ENCODE measurements at regions not wholly inside any gene's neighbourhood (a gene's known extent, or its start where the extent isn't known, plus 50 kb on each side); places are given as distances from the start of the nearest gene placed in this dataset.

DNA sequence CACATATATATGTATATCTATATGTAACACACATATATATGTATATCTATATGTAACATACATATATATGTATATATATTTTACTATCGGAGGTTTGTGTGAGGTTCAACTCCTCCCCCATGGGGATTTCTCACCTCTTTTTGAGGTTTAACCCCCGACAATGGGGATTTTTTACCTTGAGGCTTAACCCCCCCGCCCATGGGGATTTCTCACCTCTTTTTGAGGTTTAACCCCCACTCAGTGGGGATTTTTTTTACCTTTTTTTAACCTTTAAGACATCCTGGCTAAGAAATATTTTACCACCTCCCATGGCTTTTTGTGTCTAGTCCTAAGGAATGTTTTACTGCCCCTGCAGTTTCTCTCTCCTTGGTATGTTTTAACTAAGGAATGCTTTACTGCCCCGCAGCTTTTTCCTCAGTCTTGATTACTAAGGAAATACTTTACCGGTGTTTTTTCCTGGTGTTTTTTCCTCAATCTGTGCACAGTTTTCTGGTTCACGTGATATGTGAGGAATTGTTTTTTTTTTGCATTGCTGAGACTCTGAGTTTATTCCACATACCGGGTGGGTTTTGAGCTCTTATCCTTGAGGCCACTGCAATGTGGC lies 185.2 kb downstream of the KLF13 start:
- Mint-ChIP-seq H3K36me3 (ENCODE audit: unreplicated experiment) (no peaks in the 10 kb centered on the region), H3K27ac (ENCODE audit: unreplicated experiment) (no peak overlapping the region), H3K4me3 (ENCODE audit: unreplicated experiment) (no peak overlapping the region), H3K9me3 (ENCODE audit: unreplicated experiment) (no peaks in the 10 kb centered on the region), H3K4me1 (ENCODE audit: unreplicated experiment) (no peaks in the 10 kb centered on the region), H3K27me3 (ENCODE audit: unreplicated experiment) (peaks cover 23% of the 10 kb centered on the region)
- DNase-seq (ENCODE audit: extremely low spot score, unreplicated experiment) = no peak
- TF ChIP-seq, protein P1, sequence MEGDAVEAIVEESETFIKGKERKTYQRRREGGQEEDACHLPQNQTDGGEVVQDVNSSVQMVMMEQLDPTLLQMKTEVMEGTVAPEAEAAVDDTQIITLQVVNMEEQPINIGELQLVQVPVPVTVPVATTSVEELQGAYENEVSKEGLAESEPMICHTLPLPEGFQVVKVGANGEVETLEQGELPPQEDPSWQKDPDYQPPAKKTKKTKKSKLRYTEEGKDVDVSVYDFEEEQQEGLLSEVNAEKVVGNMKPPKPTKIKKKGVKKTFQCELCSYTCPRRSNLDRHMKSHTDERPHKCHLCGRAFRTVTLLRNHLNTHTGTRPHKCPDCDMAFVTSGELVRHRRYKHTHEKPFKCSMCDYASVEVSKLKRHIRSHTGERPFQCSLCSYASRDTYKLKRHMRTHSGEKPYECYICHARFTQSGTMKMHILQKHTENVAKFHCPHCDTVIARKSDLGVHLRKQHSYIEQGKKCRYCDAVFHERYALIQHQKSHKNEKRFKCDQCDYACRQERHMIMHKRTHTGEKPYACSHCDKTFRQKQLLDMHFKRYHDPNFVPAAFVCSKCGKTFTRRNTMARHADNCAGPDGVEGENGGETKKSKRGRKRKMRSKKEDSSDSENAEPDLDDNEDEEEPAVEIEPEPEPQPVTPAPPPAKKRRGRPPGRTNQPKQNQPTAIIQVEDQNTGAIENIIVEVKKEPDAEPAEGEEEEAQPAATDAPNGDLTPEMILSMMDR (IDR thresholded peaks at IDR 0.05) = no peak

DNA sequence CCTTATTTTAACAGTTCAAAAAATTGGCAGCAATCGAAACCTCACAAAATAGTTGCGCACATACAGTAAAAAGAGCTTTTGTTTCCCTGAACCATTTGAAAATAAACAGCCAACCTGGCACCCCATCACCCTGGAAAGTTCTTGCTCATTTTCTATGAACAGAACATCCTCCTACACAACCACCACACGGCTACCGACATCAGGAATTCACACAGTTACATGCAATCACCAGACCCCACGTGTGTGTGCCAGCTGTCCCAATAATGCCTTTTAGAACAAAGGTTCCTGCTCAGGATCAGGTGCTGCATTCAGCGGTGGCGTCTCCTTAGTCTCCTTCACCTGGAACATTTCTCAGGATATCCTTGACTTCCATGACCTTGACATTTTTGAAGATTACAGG lies 186.5 kb downstream of the KLF13 start:
- TF ChIP-seq, protein P1 (IDR thresholded peaks at IDR 0.05) = no peak
- Mint-ChIP-seq H3K9me3 (ENCODE audit: unreplicated experiment) (no peaks in the 10 kb centered on the region), H3K36me3 (ENCODE audit: unreplicated experiment) (no peaks in the 10 kb centered on the region), H3K27ac (ENCODE audit: unreplicated experiment) (no peak overlapping the region), H3K4me1 (ENCODE audit: unreplicated experiment) (no peaks in the 10 kb centered on the region), H3K27me3 (ENCODE audit: unreplicated experiment) (peaks cover 13% of the 10 kb centered on the region), H3K4me3 (ENCODE audit: unreplicated experiment) (no peak overlapping the region)
- peak; percentile 34 for DNase-seq (ENCODE audit: extremely low spot score, unreplicated experiment)

DNA sequence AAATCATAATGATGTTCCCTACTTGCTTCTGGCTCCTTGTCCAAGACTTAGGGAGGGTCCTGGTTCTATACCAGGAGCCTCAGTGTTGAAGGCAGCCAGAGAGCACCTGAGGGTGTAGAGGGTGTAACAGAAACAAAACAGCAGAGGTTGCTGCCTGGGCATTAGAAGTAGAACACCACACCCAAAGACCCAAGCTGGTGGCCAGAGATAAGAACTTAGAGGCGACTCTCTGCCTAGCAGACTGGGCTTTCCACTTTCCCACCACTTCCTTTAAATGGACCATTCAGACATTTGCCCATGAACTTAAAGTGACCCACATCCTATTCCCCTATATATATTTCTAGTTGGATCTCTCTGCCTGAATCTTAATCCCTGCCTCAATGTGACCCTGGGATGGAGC lies 189.8 kb downstream of the KLF13 start:
- peaks cover 22% of the 10 kb centered on the region for H3K27me3 Mint-ChIP-seq (ENCODE audit: unreplicated experiment)
- H3K36me3 Mint-ChIP-seq (ENCODE audit: unreplicated experiment) = no peaks in the 10 kb centered on the region
- no peak overlapping the region for H3K4me3 Mint-ChIP-seq (ENCODE audit: unreplicated experiment)
- no peak for DNase-seq (ENCODE audit: extremely low spot score, unreplicated experiment)
- H3K9me3 Mint-ChIP-seq (ENCODE audit: unreplicated experiment) = no peaks in the 10 kb centered on the region
- no peak overlapping the region for H3K27ac Mint-ChIP-seq (ENCODE audit: unreplicated experiment)
- TF ChIP-seq, protein P1 (IDR thresholded peaks at IDR 0.05) = no peak
- no peaks in the 10 kb centered on the region for H3K4me1 Mint-ChIP-seq (ENCODE audit: unreplicated experiment)

DNA sequence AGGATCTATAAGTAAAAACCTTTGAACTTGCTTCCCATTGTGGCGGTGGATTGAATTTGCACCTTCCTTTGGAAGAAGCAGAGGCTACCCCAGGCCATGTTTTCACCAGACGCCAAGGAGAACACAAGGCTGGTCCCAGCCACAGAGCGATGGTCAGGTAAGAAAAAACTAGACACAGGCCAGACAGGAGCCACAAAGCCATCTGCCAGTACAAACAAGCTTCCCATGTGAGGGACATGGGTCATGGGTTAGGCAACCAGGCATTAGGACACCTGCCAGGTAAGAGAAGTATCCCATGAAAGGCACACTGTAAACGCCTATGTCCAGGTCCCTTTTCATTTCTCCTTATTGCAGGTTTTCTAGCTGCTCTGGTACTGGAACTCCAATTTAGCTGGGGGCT lies 190.2 kb downstream of the KLF13 start:
- Mint-ChIP-seq H3K4me3 (ENCODE audit: unreplicated experiment) (no peak overlapping the region), H3K27ac (ENCODE audit: unreplicated experiment) (no peak overlapping the region), H3K36me3 (ENCODE audit: unreplicated experiment) (no peaks in the 10 kb centered on the region), H3K9me3 (ENCODE audit: unreplicated experiment) (no peaks in the 10 kb centered on the region), H3K4me1 (ENCODE audit: unreplicated experiment) (no peaks in the 10 kb centered on the region), H3K27me3 (ENCODE audit: unreplicated experiment) (peaks cover 22% of the 10 kb centered on the region)
- TF ChIP-seq, protein P1 (IDR thresholded peaks at IDR 0.05) = no peak
- peak; percentile 68 for DNase-seq (ENCODE audit: extremely low spot score, unreplicated experiment)

DNA sequence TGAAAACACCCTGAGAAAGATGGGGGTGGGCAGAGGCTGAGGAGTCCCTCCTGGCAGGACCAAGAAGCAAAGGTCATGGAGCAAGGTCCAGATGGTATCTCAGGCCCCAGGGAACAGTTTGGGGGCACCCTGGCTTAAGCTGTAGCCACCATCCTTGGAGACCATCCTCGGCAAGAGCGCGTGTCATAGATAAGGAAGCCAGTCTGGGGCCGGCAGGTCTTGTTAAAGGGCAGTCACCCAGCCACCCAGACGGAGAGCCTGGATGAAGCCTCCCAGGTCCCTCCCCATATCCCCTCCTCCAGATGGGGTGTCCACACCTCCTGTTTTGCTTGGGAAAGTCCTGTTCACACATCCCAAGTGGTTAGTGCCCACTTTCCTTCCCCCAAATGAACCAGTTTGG lies 191.1 kb downstream of the KLF13 start:
- DNase-seq (ENCODE audit: extremely low spot score, unreplicated experiment) = peak; percentile 51
- Mint-ChIP-seq H3K4me3 (ENCODE audit: unreplicated experiment) (no peak overlapping the region), H3K36me3 (ENCODE audit: unreplicated experiment) (no peaks in the 10 kb centered on the region), H3K9me3 (ENCODE audit: unreplicated experiment) (no peaks in the 10 kb centered on the region), H3K27ac (ENCODE audit: unreplicated experiment) (no peak overlapping the region), H3K4me1 (ENCODE audit: unreplicated experiment) (no peaks in the 10 kb centered on the region), H3K27me3 (ENCODE audit: unreplicated experiment) (peaks cover 19% of the 10 kb centered on the region)
- TF ChIP-seq, protein P1 (IDR thresholded peaks at IDR 0.05) = no peak
